ENCODE measurements at regions not wholly inside any gene's neighbourhood (a gene's known extent, or its start where the extent isn't known, plus 50 kb on each side); places are given as distances from the start of the nearest gene placed in this dataset.

GRCh38 chr6:142521791-142522190, 220.0 kb downstream of the ADGRG6 start:
- TF ChIP-seq CTCF (IDR thresholded peaks at IDR 0.05) (no peak), EZH2 (IDR thresholded peaks at IDR 0.05; ENCODE audit: borderline replicate concordance, insufficient read depth, low read depth, low read length, poor library complexity, severe bottlenecking) (no peak)
